GM12878 (cell line): ENCODE measurements at regions not wholly inside any gene's neighbourhood (a gene's known extent, or its start where the extent isn't known, plus 50 kb on each side); places are given as distances from the start of the nearest gene placed in this dataset.

Experiments
- ATAC-seq: fragments of 200-7000 bp; cut with Tn5 transposase; 3 replicates; pipeline ENCODE4 v1.9.1; 2020; ENCODE audit warnings: mild to moderate bottlenecking, moderate library complexity
- BruUV-seq: library from RNA; stranded (reverse); fragments of 400-500 nt; replicated peaks from 2 replicates; lab custom pipeline; 2021; lab: Mats Ljungman, UMichigan
- CTCF ChIA-PET: fragments of 300-600 bp; sonication (Branson Sonifier 250); formaldehyde crosslinking; extraction: SDS; loops from one replicate; lab custom pipeline; 2021; ENCODE audit warnings: inconsistent platforms; lab: Yijun Ruan, JAX
- POLR2A ChIA-PET: fragments of 350-600 bp; formaldehyde crosslinking; extraction: SDS; loops from one replicate; lab custom pipeline; 2021; ENCODE audit warnings: inconsistent platforms; lab: Charles Lee
- RAD21 ChIA-PET: fragments of 300-600 bp; sonication (Branson Sonifier 250); formaldehyde crosslinking; loops from one replicate; lab custom pipeline; 2023; ENCODE audit warnings: antibody characterized with exemption; ENCODE audit not compliant: unreplicated experiment; lab: Charles Lee
- SMC1A ChIA-PET: fragments of 300-600 bp; sonication (Branson Sonifier 250); formaldehyde crosslinking; loops from one replicate; lab custom pipeline; 2023; ENCODE audit not compliant: unreplicated experiment, uncharacterized antibody; lab: Charles Lee
- DNase-seq: peaks from one replicate; pipeline ENCODE4 v3.0.0-alpha.2; 2011; ENCODE audit warnings: low read depth, low spot score
- FAIRE-seq: peaks from 3 replicates; lab custom pipeline; 2011; peaks lifted over from hg19 to GRCh38; lab: Jason Lieb, UNC
- H2AFZ ChIP-seq: 2 replicates; pipeline ENCODE4 v1.6.0; 2011; ENCODE audit warnings: low read depth, low read length, control low read depth; ENCODE audit not compliant: control insufficient read depth
- H3K27ac ChIP-seq: 2 replicates; pipeline ENCODE4 v1.5.1; 2011; ENCODE audit warnings: control low read depth; ENCODE audit not compliant: control insufficient read depth, insufficient read depth
- H3K27me3 ChIP-seq, 2 experiments: replicated peaks in 1 of 2; 2 replicates each; pipeline versions ENCODE4 v1.6.0 to v1.6.1; 2011; ENCODE audit warnings: low read length in 1 of 2; ENCODE audit not compliant: control insufficient read depth in 2 of 2, insufficient read depth in 2 of 2
- H3K36me3 ChIP-seq, 2 experiments: 2 replicates each; pipeline ENCODE4 v1.5.1; 2011; ENCODE audit warnings: low read length in 1 of 2; ENCODE audit not compliant: control insufficient read depth in 2 of 2, insufficient read depth in 2 of 2
- H3K4me1 ChIP-seq: 2 replicates; pipeline ENCODE4 v1.6.1; 2011; ENCODE audit warnings: mild to moderate bottlenecking, low read length, moderate library complexity, mixed read lengths; ENCODE audit not compliant: control insufficient read depth, insufficient read depth
- H3K4me2 ChIP-seq: 2 replicates; pipeline ENCODE4 v1.6.0; 2011; ENCODE audit warnings: control low read depth; ENCODE audit not compliant: control insufficient read depth, insufficient read depth
- H3K4me3 ChIP-seq: fragments of 200-600 bp; sonication (generic); 2 replicates; pipeline ENCODE4 v1.5.1; 2016
- H3K79me2 ChIP-seq: 2 replicates; pipeline ENCODE4 v1.6.0; 2011; ENCODE audit warnings: low read length; ENCODE audit not compliant: control insufficient read depth, insufficient read depth
- H3K9ac ChIP-seq: 2 replicates; pipeline ENCODE4 v1.8.0; 2011; ENCODE audit warnings: low read length, control low read depth, mixed read lengths; ENCODE audit not compliant: control insufficient read depth, insufficient read depth
- H3K9me3 ChIP-seq: replicated peaks from 3 replicates; pipeline ENCODE4 v1.5.1; 2011; ENCODE audit warnings: mild to moderate bottlenecking, low read length; ENCODE audit not compliant: control insufficient read depth, insufficient read depth
- H4K20me1 ChIP-seq: 2 replicates; pipeline ENCODE4 v1.6.0; 2011; ENCODE audit not compliant: control insufficient read depth, insufficient read depth
- CBX5 ChIP-seq: sonication (generic); IDR thresholded peaks from 2 replicates; pipeline ENCODE4 v1.6.1; 2016; ENCODE audit warnings: low read depth, moderate library complexity, mild to moderate bottlenecking, inconsistent platforms
- E2F8 ChIP-seq: fragments of 450-650 bp; IDR thresholded peaks from 2 replicates; pipeline ENCODE4 v1.6.1; 2018; ENCODE audit warnings: mild to moderate bottlenecking, low read depth, moderate library complexity; ENCODE audit not compliant: partially characterized antibody
- ESRRA ChIP-seq: IDR thresholded peaks from 2 replicates; pipeline ENCODE4 v1.6.1; 2012; ENCODE audit warnings: mild to moderate bottlenecking, low read length, improper control_type of control experiment
- EZH2 ChIP-seq: IDR thresholded peaks from 2 replicates; pipeline ENCODE4 v1.6.1; 2012; ENCODE audit warnings: low read depth, mild to moderate bottlenecking, control low read depth, inconsistent platforms, low read length, borderline replicate concordance; ENCODE audit not compliant: control insufficient read depth
- HCFC1 ChIP-seq: fragments of 150-350 bp; IDR thresholded peaks from 2 replicates; pipeline ENCODE4 v1.6.1; 2014; ENCODE audit warnings: low read length
- SMC3 ChIP-seq: IDR thresholded peaks from 2 replicates; pipeline ENCODE4 v1.6.1; 2011; ENCODE audit warnings: low read length, improper control_type of control experiment, borderline replicate concordance
- SPI1 ChIP-seq: IDR thresholded peaks from 2 replicates; pipeline ENCODE4 v1.6.1; 2011; ENCODE audit warnings: low read depth, mild to moderate bottlenecking, low read length, moderate library complexity, borderline replicate concordance; ENCODE audit not compliant: insufficient read depth
- STAT1 ChIP-seq: fragments of 450-650 bp; conservative IDR thresholded peaks from 2 replicates; pipeline ENCODE4 v1.6.1; 2014; ENCODE audit warnings: antibody characterized with exemption, mild to moderate bottlenecking
- TARDBP ChIP-seq: IDR thresholded peaks from 2 replicates; pipeline ENCODE4 v1.6.1; 2016; ENCODE audit warnings: borderline replicate concordance
- WGBS: methylation state at CpG from one replicate; pipeline ENCODE4 v1.1.6; 2016; ENCODE audit warnings: low lambda C conversion rate; ENCODE audit not compliant: insufficient replicate concordance, insufficient coverage; ENCODE audit errors: missing lambda C conversion rate; 5-methylcytosine and 5-hydroxymethylcytosine counted together
- in situ Hi-C: fragments of 300-500 bp; cut with MboI; formaldehyde crosslinking; loops from 9 replicates; pipeline ENCODE4 v1.14.3; 2018; ENCODE audit warnings: mixed read lengths
- intact Hi-C: fragments of 100-400 bp; cut with micrococcal nuclease; formaldehyde crosslinking; loops from one replicate; pipeline ENCODE4 v1.14.2; 2022; ENCODE audit not compliant: unreplicated experiment

- no TSS peak for BruUV-seq
- H3K27me3 ChIP-seq = no peaks in the 10 kb centered on the region
- in situ Hi-C loops = no loop called here
- H3K4me1 ChIP-seq = no peaks in the 10 kb centered on the region
- FAIRE-seq = no peak
- no peak overlapping the region for H3K4me3 ChIP-seq
- no peak for ATAC-seq
- RAD21 ChIA-PET = no interaction called here
- TF ChIP-seq CBX5 = no peak
- TF ChIP-seq HCFC1 = no peak
- no peak for TF ChIP-seq E2F8
- no peak for TF ChIP-seq TARDBP
- no peak for TF ChIP-seq STAT1
- TF ChIP-seq EZH2 = no peak
- TF ChIP-seq SPI1 = no peak
- TF ChIP-seq ESRRA = no peak
- no peak for TF ChIP-seq SMC3
- TF ChIP-seq, all 136 proteins: peak for 0
- no peak for DNase-seq
- Histone ChIP-seq H3K36me3 (no peaks in the 10 kb centered on the region), H2AFZ (no peak overlapping the region), H3K27ac (no peak overlapping the region), H3K9ac (no peak overlapping the region), H4K20me1 (no peaks in the 10 kb centered on the region), H3K4me2 (no peak overlapping the region), H3K9me3 (no peaks in the 10 kb centered on the region), H3K79me2 (no peaks in the 10 kb centered on the region)
- intact Hi-C loops = no loop called here
- WGBS = 19% methylated on average over 2 of the region's 2 CpGs
- ChIA-PET SMC1A (no interaction called here), POLR2A (no interaction called here), CTCF (no interaction called here)
These were observed 88.1 kb upstream of the PTPRR start for GRCh38 chr12:71008616-71009015.
